ENCODE measurements at regions not wholly inside any gene's neighbourhood (a gene's known extent, or its start where the extent isn't known, plus 50 kb on each side); places are given as distances from the start of the nearest gene placed in this dataset.

DNA sequence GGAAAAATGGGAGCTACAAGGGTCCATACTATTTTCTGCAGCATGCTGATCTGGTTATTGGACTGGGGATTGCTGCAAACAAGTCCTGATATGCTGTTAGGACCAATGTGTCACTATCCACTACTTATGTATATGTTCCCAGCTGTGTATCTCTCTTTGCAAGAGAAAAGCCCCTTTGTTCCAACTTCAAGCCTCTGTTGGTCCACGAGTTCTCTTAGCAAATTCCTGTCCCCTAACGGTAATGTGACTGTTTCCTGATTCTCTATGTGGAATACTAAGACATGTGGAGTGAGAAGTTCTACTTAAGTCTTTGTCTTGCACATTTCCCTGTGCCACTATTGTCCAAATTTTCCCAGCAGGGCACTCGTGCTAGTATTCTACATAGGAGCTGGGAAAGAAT is 557.7 kb downstream of the FSCB start:
- H3K36me3 Mint-ChIP-seq (ENCODE audit: low read depth) = no peaks in the 10 kb centered on the region
- no peak for DNase-seq (ENCODE audit: low spot score)
- no peak for TF ChIP-seq CTCF (IDR thresholded peaks at IDR 0.05)
- H3K27me3 Mint-ChIP-seq (ENCODE audit: low read depth) = peaks cover 9% of the 10 kb centered on the region
- H3K9me3 Mint-ChIP-seq (ENCODE audit: low read depth) = no peaks in the 10 kb centered on the region
- no peaks in the 10 kb centered on the region for H3K4me1 Mint-ChIP-seq (ENCODE audit: low read depth)
- H3K27ac Mint-ChIP-seq (ENCODE audit: unreplicated experiment) = no peak overlapping the region
- no peak overlapping the region for H3K4me3 Mint-ChIP-seq (ENCODE audit: unreplicated experiment)

- Mint-ChIP-seq H3K27me3 (ENCODE audit: low read depth) (no peaks in the 10 kb centered on the region), H3K4me1 (ENCODE audit: low read depth) (no peaks in the 10 kb centered on the region), H3K36me3 (ENCODE audit: low read depth) (no peaks in the 10 kb centered on the region), H3K9me3 (ENCODE audit: low read depth) (peaks cover 12% of the 10 kb centered on the region), H3K27ac (ENCODE audit: unreplicated experiment) (no peak overlapping the region), H3K4me3 (ENCODE audit: unreplicated experiment) (no peak overlapping the region)
- TF ChIP-seq CTCF (IDR thresholded peaks at IDR 0.05) = no peak
- no peak for DNase-seq (ENCODE audit: low spot score)
These were observed 567.2 kb downstream of the FSCB start for GRCh38 chr14:43939836-43940235.

DNA sequence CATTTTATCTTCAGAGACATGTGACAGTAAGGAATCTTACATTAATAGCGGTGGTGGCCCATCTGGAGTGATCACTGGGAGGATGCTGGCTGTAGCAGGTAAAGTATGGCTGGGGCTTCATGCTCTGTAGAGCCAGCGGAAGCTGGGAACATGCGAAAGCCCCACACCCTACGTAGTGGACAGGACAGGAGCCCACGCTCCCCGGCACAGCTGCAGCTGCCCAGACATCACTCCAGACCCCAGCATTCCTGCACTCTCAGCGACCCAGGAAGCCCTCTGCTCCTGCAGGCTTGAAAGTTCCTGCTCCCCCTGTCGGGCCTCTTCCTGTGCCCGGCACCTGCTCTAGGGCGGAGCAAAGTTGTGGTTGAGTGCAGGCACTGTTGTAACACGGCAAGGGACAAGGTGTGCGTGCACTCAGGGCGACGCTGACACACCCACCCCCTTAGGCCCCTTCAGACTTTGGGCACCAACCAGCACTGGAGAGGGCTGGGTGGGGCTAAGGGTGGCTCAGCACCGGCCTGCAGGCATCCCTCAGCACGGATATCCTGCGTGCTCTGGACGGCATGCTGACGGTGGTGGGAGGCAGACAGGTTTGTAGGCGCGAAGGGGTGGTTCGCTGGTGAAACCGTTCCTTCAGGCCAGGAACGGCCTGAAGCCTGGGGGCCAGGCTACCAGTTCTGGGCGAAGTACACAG is 568.3 kb downstream of the FSCB start:
- H3K9me3 Mint-ChIP-seq (ENCODE audit: low read depth) = peaks cover 12% of the 10 kb centered on the region
- H3K27ac Mint-ChIP-seq (ENCODE audit: unreplicated experiment) = no peak overlapping the region
- H3K27me3 Mint-ChIP-seq (ENCODE audit: low read depth) = no peaks in the 10 kb centered on the region
- H3K4me1 Mint-ChIP-seq (ENCODE audit: low read depth) = no peaks in the 10 kb centered on the region
- H3K36me3 Mint-ChIP-seq (ENCODE audit: low read depth) = no peaks in the 10 kb centered on the region
- TF ChIP-seq CTCF (IDR thresholded peaks at IDR 0.05) = no peak
- no peak for DNase-seq (ENCODE audit: low spot score)
- H3K4me3 Mint-ChIP-seq (ENCODE audit: unreplicated experiment) = no peak overlapping the region

DNA sequence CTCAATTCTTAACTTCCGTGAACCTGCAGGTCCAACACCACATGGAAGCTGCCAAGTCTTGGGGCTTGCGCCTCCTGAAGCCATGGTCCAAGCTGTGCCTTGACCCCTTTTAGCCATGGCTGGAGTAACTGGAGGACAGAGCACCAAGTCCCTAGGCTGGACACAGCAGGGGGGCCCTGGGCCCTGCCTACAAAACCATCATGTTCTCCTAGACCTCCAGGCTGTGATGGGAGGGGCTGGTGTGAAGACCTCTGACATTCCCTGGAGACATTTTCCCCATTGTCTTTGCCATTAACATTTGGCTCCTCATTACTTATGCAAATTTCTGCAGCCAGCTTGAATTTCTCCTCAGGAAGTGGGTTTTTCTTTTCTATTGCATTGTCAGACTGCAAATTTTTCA is 570.1 kb downstream of the FSCB start:
- no peak for TF ChIP-seq CTCF (IDR thresholded peaks at IDR 0.05)
- no peaks in the 10 kb centered on the region for H3K4me1 Mint-ChIP-seq (ENCODE audit: low read depth)
- H3K9me3 Mint-ChIP-seq (ENCODE audit: low read depth) = peaks cover 8% of the 10 kb centered on the region
- H3K36me3 Mint-ChIP-seq (ENCODE audit: low read depth) = no peaks in the 10 kb centered on the region
- DNase-seq (ENCODE audit: low spot score) = no peak
- no peak overlapping the region for H3K4me3 Mint-ChIP-seq (ENCODE audit: unreplicated experiment)
- no peaks in the 10 kb centered on the region for H3K27me3 Mint-ChIP-seq (ENCODE audit: low read depth)
- no peak overlapping the region for H3K27ac Mint-ChIP-seq (ENCODE audit: unreplicated experiment)

- no peak for TF ChIP-seq CTCF (IDR thresholded peaks at IDR 0.05)
- H3K4me3 Mint-ChIP-seq (ENCODE audit: unreplicated experiment) = no peak overlapping the region
- H3K27ac Mint-ChIP-seq (ENCODE audit: unreplicated experiment) = no peak overlapping the region
These were observed 573.0 kb downstream of the FSCB start for GRCh38 chr14:43934102-43934501.

More at GRCh38 chr14:43934102-43934501, 573.0 kb downstream of the FSCB start:
- no peak for DNase-seq (ENCODE audit: low spot score)
- Mint-ChIP-seq H3K36me3 (ENCODE audit: low read depth) (no peaks in the 10 kb centered on the region), H3K9me3 (ENCODE audit: low read depth) (peaks cover 8% of the 10 kb centered on the region), H3K27me3 (ENCODE audit: low read depth) (no peaks in the 10 kb centered on the region), H3K4me1 (ENCODE audit: low read depth) (no peaks in the 10 kb centered on the region)

Data from chondrocyte (in vitro differentiated cells).